Neutrophil (primary cell): ENCODE measurements at regions not wholly inside any gene's neighbourhood (a gene's known extent, or its start where the extent isn't known, plus 50 kb on each side); places are given as distances from the start of the nearest gene placed in this dataset.

Experiments
- H3K27ac ChIP-seq: fragments of 200-600 bp; sonication (generic); 2 replicates; pipeline ENCODE4 v1.5.1; 2016; ENCODE audit warnings: mild to moderate bottlenecking, moderate library complexity
- H3K27me3 ChIP-seq: fragments of 200-600 bp; sonication (generic); 2 replicates; pipeline ENCODE4 v1.6.0; 2016; ENCODE audit warnings: mild to moderate bottlenecking
- H3K36me3 ChIP-seq: fragments of 200-600 bp; sonication (generic); 2 replicates; pipeline ENCODE4 v1.5.1; 2017
- H3K4me1 ChIP-seq, 2 experiments: fragments of 200-600 bp in 1 of 2; sonication (generic) in 1 of 2; 1 replicate in 1 of 2; 2 replicates in 1 of 2; pipeline versions ENCODE4 v1.5.1 to v1.6.1; 2013 to 2016; ENCODE audit warnings: low read depth in 1 of 2, low read length in 1 of 2, mild to moderate bottlenecking in 1 of 2, moderate library complexity in 1 of 2; ENCODE audit not compliant: control insufficient read depth in 1 of 2, insufficient read depth in 1 of 2
- H3K4me3 ChIP-seq, 2 experiments: fragments of 200-600 bp in 1 of 2; sonication (generic) in 1 of 2; 1 replicate in 1 of 2; 2 replicates in 1 of 2; pipeline ENCODE4 v1.5.1; 2013 to 2016; ENCODE audit warnings: low read depth in 1 of 2, low read length in 1 of 2, mild to moderate bottlenecking in 1 of 2, moderate library complexity in 1 of 2
- H3K9me3 ChIP-seq: fragments of 200-600 bp; sonication (generic); 2 replicates; pipeline ENCODE4 v1.5.1; 2016
- TF ChIP-seq, protein P1 (sequence below): fragments of 200-600 bp; sonication (generic); IDR thresholded peaks from 2 replicates; pipeline ENCODE4 v1.5.1; 2016; ENCODE audit warnings: antibody characterized with exemption

DNA sequence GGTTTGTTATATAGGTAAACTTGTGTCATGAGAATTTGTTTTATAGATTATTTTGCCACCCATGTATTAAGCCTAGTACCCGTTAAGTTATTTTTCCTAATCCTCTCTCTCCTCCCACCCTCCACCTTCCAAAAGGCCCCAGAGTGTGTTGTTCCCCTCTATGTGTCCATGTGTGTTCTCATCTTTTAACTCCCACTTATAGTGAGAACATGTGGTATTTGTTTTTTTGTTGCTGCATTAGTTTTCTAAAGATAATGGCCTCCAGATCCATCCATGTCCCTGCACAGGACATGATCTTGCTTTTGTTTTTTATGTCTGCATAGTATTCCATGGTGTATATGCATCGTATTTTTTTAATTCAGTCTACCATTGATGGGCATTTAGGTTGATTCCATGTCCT is 1075.6 kb upstream of the CNTNAP5 start:
- no peaks in the 10 kb centered on the region for H3K4me1 ChIP-seq
- TF ChIP-seq, protein P1, sequence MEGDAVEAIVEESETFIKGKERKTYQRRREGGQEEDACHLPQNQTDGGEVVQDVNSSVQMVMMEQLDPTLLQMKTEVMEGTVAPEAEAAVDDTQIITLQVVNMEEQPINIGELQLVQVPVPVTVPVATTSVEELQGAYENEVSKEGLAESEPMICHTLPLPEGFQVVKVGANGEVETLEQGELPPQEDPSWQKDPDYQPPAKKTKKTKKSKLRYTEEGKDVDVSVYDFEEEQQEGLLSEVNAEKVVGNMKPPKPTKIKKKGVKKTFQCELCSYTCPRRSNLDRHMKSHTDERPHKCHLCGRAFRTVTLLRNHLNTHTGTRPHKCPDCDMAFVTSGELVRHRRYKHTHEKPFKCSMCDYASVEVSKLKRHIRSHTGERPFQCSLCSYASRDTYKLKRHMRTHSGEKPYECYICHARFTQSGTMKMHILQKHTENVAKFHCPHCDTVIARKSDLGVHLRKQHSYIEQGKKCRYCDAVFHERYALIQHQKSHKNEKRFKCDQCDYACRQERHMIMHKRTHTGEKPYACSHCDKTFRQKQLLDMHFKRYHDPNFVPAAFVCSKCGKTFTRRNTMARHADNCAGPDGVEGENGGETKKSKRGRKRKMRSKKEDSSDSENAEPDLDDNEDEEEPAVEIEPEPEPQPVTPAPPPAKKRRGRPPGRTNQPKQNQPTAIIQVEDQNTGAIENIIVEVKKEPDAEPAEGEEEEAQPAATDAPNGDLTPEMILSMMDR, result no peak
- no peak overlapping the region for H3K4me3 ChIP-seq
- H3K27me3 ChIP-seq, result no peaks in the 10 kb centered on the region
- no peak overlapping the region for H3K27ac ChIP-seq
- H3K9me3 ChIP-seq, result no peaks in the 10 kb centered on the region
- no peaks in the 10 kb centered on the region for H3K36me3 ChIP-seq

DNA sequence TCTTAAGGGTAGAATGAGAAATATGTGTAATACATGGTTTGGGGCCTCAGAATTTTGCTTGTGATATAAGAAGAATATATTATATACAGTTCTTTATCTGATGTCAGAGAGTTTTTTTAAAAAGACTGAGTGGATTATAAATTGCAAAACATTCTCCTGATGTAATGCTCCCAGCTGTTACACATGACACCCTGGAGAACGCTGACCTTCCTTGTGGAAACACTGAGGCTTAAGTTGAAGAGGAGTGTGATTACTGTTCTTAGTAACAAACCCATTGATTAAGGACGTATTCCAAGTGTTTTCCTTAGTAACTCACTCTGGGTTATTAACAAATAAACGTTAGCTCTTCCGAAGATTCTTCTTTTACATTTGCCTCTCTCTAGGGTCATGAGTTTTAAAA is 1069.3 kb upstream of the CNTNAP5 start:
- TF ChIP-seq, protein P1, result no peak
- Histone ChIP-seq H3K27me3 (no peaks in the 10 kb centered on the region), H3K4me3 (no peak overlapping the region), H3K4me1 (no peaks in the 10 kb centered on the region), H3K9me3 (no peaks in the 10 kb centered on the region), H3K27ac (no peak overlapping the region), H3K36me3 (no peaks in the 10 kb centered on the region)

DNA sequence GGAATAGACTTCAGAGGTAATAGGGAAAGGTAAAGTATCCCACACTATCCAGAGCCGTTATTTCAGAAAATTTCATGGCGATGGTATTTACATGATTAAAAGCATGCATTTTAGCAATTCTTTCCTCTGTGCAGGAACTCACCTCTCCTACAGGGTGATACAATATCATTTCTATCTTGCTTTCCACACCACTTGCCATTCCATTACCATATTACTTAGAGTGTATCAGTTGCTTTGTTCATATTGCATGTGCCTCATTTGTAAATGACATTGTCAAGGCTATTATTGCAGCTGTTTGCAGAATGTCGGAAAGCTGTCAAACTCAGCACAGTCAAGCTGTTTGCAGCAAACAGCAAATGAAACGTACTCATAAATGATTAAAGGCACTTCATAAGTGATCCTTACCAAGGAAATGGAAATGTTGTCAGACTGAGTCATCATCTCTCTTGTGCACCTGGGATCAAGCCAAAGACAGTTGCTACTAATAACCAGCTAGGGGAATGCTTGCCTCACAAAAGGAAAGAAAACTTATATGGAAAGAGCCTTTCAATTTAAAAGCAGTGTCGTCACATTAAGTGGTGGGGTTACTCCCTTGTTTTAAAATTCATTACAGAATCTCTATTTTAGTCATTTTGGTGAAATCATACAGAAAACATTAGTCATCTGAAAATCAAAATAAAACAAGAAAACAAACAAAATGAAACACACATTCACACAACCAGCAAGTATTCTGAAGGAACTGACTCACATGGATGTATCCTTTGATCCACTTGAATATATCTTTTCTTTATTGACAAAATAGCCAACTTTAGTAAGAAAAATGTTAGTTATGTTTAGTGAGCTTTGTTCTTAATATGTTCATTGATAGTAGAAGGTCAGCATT is 1064.1 kb upstream of the CNTNAP5 start:
- Histone ChIP-seq H3K9me3 (no peaks in the 10 kb centered on the region), H3K4me3 (no peak overlapping the region), H3K27me3 (no peaks in the 10 kb centered on the region), H3K27ac (no peak overlapping the region), H3K4me1 (no peaks in the 10 kb centered on the region), H3K36me3 (no peaks in the 10 kb centered on the region)
- TF ChIP-seq, protein P1, result no peak

DNA sequence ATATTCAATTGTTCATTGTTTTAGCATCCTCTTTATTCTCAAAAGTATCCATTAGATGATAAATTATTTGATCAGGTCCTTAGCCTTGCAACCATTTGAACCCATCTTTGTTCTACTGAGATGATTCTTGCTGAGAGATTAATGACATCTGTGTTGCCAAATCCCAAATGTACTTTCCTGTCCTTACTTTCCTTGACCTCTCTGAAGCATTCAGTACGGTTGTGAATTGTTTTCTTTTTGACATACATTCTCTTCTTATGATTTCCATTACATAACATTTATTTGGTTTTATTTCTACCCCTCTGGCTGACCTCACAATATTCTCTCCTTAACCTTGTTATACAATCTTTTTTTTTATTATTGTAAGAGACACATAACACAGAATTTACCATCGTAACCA is 1058.6 kb upstream of the CNTNAP5 start:
- Histone ChIP-seq H3K27ac (no peak overlapping the region), H3K4me3 (no peak overlapping the region), H3K4me1 (no peaks in the 10 kb centered on the region), H3K36me3 (no peaks in the 10 kb centered on the region), H3K9me3 (no peaks in the 10 kb centered on the region), H3K27me3 (no peaks in the 10 kb centered on the region)
- TF ChIP-seq, protein P1, result no peak

DNA sequence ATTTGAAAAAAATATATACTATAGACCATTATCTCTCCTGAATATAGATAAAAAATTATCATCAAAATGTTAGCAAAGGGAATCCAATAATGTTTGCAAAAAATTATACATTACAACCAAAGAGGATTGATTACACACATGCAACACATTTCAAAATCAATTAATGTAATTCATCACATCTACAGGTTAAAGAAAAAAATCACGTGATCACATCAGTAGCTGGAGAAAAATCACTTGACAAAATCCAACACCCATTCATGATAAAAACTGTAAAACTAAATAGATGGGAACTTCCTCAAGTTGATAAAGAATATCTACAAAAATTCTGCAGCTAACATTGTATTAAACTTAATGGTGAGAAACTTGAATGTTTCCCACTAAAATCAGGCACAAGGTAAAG is 1047.5 kb upstream of the CNTNAP5 start:
- no peaks in the 10 kb centered on the region for H3K36me3 ChIP-seq
- H3K4me1 ChIP-seq, result peaks cover 5 to 6% of the 10 kb centered on the region in 2 experiments
- H3K27ac ChIP-seq, result no peak overlapping the region
- peaks cover 3% of the 10 kb centered on the region for H3K9me3 ChIP-seq
- TF ChIP-seq, protein P1, result no peak
- no peak overlapping the region for H3K4me3 ChIP-seq
- no peaks in the 10 kb centered on the region for H3K27me3 ChIP-seq
